Liver (tissue), 8 donors: ENCODE measurements at regions not wholly inside any gene's neighbourhood (a gene's known extent, or its start where the extent isn't known, plus 50 kb on each side); places are given as distances from the start of the nearest gene placed in this dataset.

Experiments used
- DNase-seq: peaks from one replicate; pipeline ENCODE4 v3.0.0-alpha.2; 2017; ENCODE audit warnings: low spot score
- H3K27ac ChIP-seq, 2 donors: one replicate each; pipeline ENCODE4 v1.7.0; 2013; ENCODE audit warnings: inconsistent platforms in 2 of 2, low read length in 2 of 2, control low read depth in 1 of 2, low read depth in 1 of 2, mild to moderate bottlenecking in 1 of 2
- H3K27me3 ChIP-seq, 4 donors: one replicate each; pipeline versions ENCODE4 v1.6.1 to v1.7.0; 2013; ENCODE audit warnings: low read length in 3 of 4, inconsistent platforms in 1 of 4, mild to moderate bottlenecking in 1 of 4, moderate library complexity in 1 of 4; ENCODE audit not compliant: control insufficient read depth in 4 of 4, insufficient read depth in 4 of 4
- H3K36me3 ChIP-seq, 4 donors: one replicate each; pipeline versions ENCODE4 v1.6.1 to v1.7.0; 2013; ENCODE audit warnings: low read length in 3 of 4, mild to moderate bottlenecking in 3 of 4, low read depth in 1 of 4, moderate library complexity in 1 of 4; ENCODE audit not compliant: control insufficient read depth in 4 of 4, insufficient read depth in 3 of 4
- H3K4me1 ChIP-seq, 4 donors: one replicate each; pipeline versions ENCODE4 v1.6.1 to v1.7.0; 2013; ENCODE audit warnings: low read length in 3 of 4, mild to moderate bottlenecking in 3 of 4, moderate library complexity in 1 of 4; ENCODE audit not compliant: control insufficient read depth in 4 of 4, insufficient read depth in 4 of 4
- H3K4me3 ChIP-seq, 3 donors: one replicate each; pipeline versions ENCODE4 v1.6.1 to v1.7.0; 2013; ENCODE audit warnings: low read length in 3 of 3, control low read depth in 1 of 3, low read depth in 1 of 3, mild to moderate bottlenecking in 1 of 3
- H3K9ac ChIP-seq, 2 donors: one replicate each; pipeline ENCODE4 v1.7.0; 2013; ENCODE audit warnings: low read length in 2 of 2, mild to moderate bottlenecking in 2 of 2, moderate library complexity in 2 of 2, control low read depth in 1 of 2, low read depth in 1 of 2
- H3K9me3 ChIP-seq, 4 donors: one replicate each; pipeline versions ENCODE4 v1.6.1 to v1.7.0; 2013; ENCODE audit warnings: low read length in 3 of 4; ENCODE audit not compliant: control insufficient read depth in 4 of 4
- GABPA ChIP-seq, 2 donors: IDR thresholded peaks in 1 of 2; conservative IDR thresholded peaks in 1 of 2; 2 replicates each; pipeline ENCODE4 v1.6.1; 2016; ENCODE audit warnings: antibody characterized with exemption in 2 of 2, mild to moderate bottlenecking in 1 of 2, moderate library complexity in 1 of 2
- HNF4G ChIP-seq: IDR thresholded peaks from 2 replicates; pipeline ENCODE4 v1.6.1; 2016; ENCODE audit warnings: antibody characterized with exemption
- RAD21 ChIP-seq, 2 donors: IDR thresholded peaks; 2 replicates each; pipeline ENCODE4 v1.6.1; 2016; ENCODE audit warnings: antibody characterized with exemption in 2 of 2, mild to moderate bottlenecking in 2 of 2
- RXRA ChIP-seq, 2 donors: IDR thresholded peaks; 2 replicates each; pipeline ENCODE4 v1.6.1; 2017 to 2018; ENCODE audit warnings: antibody characterized with exemption in 2 of 2, mild to moderate bottlenecking in 1 of 2
- SP1 ChIP-seq: IDR thresholded peaks from 2 replicates; pipeline ENCODE4 v1.6.1; 2018; ENCODE audit warnings: antibody characterized with exemption, mild to moderate bottlenecking
- TAF1 ChIP-seq: conservative IDR thresholded peaks from 2 replicates; pipeline ENCODE4 v1.6.1; 2016; ENCODE audit warnings: antibody characterized with exemption, mild to moderate bottlenecking
- WGBS: extraction: QIAGEN DNeasy Blood & Tissue Kit; methylation state at CpG from one replicate; pipeline ENCODE4 v1.1.7; 2013; 5-methylcytosine and 5-hydroxymethylcytosine counted together
- TF ChIP-seq, protein P1 (sequence below): fragments of 150-350 bp; IDR thresholded peaks from 2 replicates; pipeline ENCODE4 v1.5.1; 2017; ENCODE audit warnings: improper control_type of control experiment, low read depth, low read length; ENCODE audit not compliant: missing input control
- TF ChIP-seq, protein P2 (sequence below): IDR thresholded peaks from 2 replicates; pipeline ENCODE4 v1.6.1; 2016; ENCODE audit warnings: antibody characterized with exemption, mild to moderate bottlenecking
- TF ChIP-seq, protein P3 (sequence below): IDR thresholded peaks from 2 replicates; pipeline ENCODE4 v1.6.1; 2016; ENCODE audit warnings: antibody characterized with exemption
- TF ChIP-seq, protein P4 (sequence below): IDR thresholded peaks from 2 replicates; pipeline ENCODE4 v1.6.1; 2016; ENCODE audit warnings: antibody characterized with exemption
- donor health status: healthy.
- donor health status: healthy.
- donor health status: healthy.
- donor health status: healthy.
- donor health status: healthy.

DNA sequence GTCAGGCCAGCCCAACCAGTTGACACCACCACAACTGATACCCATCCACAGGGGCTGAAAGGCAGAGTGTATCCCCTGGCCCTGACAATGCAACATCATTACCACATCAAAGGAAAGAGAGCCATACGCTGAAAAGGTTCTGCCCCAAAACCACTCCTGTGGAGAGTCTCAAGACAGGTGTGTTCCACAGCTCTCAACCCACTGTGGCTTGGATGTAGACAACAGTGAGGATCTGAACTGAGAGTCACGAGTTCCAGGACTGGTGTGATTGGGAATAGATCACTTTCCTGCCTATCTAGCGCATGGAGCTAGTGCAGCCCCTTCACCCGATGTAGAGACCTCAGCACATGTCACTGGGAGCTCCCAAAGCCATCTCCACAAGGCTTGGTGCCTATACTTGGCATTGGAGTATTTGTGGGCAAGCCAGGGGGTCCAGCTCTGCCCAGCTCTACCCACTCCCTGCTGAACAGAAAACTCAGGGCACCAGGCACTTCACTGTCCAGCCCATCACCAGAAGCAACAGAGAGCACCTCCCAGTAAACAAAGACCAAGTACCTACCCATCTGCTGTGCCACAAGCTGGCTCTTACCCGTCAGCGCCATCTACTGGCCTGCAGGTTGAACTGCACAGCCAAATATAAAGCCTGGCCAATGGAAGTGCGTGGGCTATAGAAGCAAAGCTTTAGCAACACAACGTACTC, 579.5 kb downstream of the UQCRFS1 start:
- TF ChIP-seq, protein P1, sequence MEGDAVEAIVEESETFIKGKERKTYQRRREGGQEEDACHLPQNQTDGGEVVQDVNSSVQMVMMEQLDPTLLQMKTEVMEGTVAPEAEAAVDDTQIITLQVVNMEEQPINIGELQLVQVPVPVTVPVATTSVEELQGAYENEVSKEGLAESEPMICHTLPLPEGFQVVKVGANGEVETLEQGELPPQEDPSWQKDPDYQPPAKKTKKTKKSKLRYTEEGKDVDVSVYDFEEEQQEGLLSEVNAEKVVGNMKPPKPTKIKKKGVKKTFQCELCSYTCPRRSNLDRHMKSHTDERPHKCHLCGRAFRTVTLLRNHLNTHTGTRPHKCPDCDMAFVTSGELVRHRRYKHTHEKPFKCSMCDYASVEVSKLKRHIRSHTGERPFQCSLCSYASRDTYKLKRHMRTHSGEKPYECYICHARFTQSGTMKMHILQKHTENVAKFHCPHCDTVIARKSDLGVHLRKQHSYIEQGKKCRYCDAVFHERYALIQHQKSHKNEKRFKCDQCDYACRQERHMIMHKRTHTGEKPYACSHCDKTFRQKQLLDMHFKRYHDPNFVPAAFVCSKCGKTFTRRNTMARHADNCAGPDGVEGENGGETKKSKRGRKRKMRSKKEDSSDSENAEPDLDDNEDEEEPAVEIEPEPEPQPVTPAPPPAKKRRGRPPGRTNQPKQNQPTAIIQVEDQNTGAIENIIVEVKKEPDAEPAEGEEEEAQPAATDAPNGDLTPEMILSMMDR, result peak; percentile 99
- TF ChIP-seq, protein P2, sequence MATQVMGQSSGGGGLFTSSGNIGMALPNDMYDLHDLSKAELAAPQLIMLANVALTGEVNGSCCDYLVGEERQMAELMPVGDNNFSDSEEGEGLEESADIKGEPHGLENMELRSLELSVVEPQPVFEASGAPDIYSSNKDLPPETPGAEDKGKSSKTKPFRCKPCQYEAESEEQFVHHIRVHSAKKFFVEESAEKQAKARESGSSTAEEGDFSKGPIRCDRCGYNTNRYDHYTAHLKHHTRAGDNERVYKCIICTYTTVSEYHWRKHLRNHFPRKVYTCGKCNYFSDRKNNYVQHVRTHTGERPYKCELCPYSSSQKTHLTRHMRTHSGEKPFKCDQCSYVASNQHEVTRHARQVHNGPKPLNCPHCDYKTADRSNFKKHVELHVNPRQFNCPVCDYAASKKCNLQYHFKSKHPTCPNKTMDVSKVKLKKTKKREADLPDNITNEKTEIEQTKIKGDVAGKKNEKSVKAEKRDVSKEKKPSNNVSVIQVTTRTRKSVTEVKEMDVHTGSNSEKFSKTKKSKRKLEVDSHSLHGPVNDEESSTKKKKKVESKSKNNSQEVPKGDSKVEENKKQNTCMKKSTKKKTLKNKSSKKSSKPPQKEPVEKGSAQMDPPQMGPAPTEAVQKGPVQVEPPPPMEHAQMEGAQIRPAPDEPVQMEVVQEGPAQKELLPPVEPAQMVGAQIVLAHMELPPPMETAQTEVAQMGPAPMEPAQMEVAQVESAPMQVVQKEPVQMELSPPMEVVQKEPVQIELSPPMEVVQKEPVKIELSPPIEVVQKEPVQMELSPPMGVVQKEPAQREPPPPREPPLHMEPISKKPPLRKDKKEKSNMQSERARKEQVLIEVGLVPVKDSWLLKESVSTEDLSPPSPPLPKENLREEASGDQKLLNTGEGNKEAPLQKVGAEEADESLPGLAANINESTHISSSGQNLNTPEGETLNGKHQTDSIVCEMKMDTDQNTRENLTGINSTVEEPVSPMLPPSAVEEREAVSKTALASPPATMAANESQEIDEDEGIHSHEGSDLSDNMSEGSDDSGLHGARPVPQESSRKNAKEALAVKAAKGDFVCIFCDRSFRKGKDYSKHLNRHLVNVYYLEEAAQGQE, result no peak
- TF ChIP-seq RXRA (IDR thresholded peaks at IDR 0.05) (no peak), RAD21 (IDR thresholded peaks at IDR 0.05) (peak; percentile 97 to 98)
- Histone ChIP-seq H3K27me3 (no peaks in the 10 kb centered on the region), H3K36me3 (no peaks in the 10 kb centered on the region), H3K9ac (no peak overlapping the region), H3K4me3 (no peak overlapping the region), H3K27ac (no peak overlapping the region), H3K4me1 (no peaks in the 10 kb centered on the region), H3K9me3 (no peaks in the 10 kb centered on the region)
- 42% methylated on average over 8 of the region's 8 CpGs for WGBS
- peak; percentile 55 for DNase-seq

DNA sequence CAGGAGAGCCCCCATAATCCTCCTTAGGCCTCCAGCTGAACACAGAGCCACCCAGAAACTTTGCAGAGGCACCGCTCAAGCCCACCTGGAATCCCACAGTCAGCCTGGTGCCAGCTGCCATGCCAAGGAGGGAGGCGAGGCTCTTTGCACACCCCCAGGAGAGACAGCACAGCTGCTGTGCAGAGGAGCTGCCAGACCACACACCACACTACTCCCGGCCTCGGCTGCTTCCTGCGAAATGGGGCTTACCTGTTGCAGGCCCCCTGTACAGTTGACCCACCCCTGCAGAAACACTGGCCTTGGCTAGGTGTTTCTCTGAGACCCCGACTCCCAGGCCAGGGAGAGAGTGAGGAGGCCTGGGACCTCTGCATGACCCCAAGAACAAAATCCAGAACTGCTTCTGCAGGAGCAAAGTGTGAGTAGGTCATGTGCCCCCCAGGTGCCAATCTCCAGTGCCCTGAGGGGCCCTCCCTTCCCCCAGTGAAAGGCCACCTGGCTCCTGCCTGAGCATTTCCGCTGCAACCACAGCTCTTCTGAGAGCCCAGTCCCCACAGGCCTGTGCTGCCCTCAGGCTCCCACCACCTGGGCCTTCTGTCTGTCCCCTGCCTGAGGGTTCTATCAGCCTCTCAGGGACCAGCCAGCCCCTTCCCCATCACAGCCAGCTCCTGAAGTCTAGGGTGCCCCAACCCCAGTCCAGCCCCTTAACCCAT, 580.4 kb downstream of the UQCRFS1 start:
- Histone ChIP-seq H3K36me3 (no peaks in the 10 kb centered on the region), H3K4me3 (no peak overlapping the region), H3K9ac (no peak overlapping the region), H3K9me3 (no peaks in the 10 kb centered on the region), H3K4me1 (no peaks in the 10 kb centered on the region), H3K27ac (no peak overlapping the region), H3K27me3 (no peaks in the 10 kb centered on the region)
- 86% methylated on average over 7 of the region's 7 CpGs for WGBS
- DNase-seq, result no peak
- TF ChIP-seq TAF1, result no peak
- TF ChIP-seq GABPA (IDR thresholded peaks at IDR 0.05 in 1 of 2, conservative IDR thresholded peaks at IDR 0.05 in 1 of 2), result no peak
- TF ChIP-seq, protein P3, sequence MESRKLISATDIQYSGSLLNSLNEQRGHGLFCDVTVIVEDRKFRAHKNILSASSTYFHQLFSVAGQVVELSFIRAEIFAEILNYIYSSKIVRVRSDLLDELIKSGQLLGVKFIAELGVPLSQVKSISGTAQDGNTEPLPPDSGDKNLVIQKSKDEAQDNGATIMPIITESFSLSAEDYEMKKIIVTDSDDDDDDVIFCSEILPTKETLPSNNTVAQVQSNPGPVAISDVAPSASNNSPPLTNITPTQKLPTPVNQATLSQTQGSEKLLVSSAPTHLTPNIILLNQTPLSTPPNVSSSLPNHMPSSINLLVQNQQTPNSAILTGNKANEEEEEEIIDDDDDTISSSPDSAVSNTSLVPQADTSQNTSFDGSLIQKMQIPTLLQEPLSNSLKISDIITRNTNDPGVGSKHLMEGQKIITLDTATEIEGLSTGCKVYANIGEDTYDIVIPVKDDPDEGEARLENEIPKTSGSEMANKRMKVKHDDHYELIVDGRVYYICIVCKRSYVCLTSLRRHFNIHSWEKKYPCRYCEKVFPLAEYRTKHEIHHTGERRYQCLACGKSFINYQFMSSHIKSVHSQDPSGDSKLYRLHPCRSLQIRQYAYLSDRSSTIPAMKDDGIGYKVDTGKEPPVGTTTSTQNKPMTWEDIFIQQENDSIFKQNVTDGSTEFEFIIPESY, result no peak
- TF ChIP-seq SP1, result no peak
- TF ChIP-seq, protein P4, sequence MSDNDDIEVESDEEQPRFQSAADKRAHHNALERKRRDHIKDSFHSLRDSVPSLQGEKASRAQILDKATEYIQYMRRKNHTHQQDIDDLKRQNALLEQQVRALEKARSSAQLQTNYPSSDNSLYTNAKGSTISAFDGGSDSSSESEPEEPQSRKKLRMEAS, result no peak
- no peak for TF ChIP-seq RAD21 (IDR thresholded peaks at IDR 0.05)
- TF ChIP-seq HNF4G, result no peak
- TF ChIP-seq, protein P1, result no peak
- TF ChIP-seq, protein P2, result no peak
